ENCODE measurements at regions not wholly inside any gene's neighbourhood (a gene's known extent, or its start where the extent isn't known, plus 50 kb on each side); places are given as distances from the start of the nearest gene placed in this dataset.
"Not testable (repeated sequence)": the region's sequence is repeated elsewhere in the genome, so short reads cannot be mapped to it uniquely, and the experiment has no call there.

DNA sequence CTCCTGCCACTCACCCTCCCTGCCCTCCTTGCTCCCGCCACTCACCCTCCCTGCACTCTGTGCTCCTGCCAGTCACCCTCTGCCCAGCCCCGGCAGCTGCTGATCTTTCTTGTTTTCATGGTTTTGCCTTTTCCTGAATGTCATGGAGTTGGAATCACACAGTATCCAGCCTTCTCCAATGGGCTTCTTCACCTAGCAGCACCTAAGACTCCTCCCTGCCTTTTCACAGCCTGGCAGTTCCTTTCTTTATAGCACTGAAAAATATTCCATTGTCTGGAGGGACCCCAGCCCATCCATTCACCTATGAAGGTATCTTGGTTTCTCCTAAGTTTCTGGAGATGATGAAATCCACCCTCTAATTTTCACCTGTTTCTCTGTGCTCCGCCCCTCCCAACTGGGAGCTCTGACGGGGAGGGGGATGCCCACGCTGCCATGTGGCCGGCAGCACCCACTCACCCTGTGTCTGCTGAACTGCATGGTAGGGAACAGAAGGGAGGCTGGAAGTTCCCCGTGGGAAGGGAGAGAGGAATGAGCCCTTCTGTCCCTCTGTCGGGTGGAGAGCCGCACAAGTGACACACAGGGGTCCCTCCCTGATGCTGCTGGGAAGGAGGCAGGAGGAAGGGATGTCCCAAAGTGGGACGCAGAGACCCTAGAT, 144.9 kb upstream of the ZNF469 start:
- peak overlapping the region in 5 of 21 experiments; percentile 22 to 79 (median 58) for H3K27ac ChIP-seq

DNA sequence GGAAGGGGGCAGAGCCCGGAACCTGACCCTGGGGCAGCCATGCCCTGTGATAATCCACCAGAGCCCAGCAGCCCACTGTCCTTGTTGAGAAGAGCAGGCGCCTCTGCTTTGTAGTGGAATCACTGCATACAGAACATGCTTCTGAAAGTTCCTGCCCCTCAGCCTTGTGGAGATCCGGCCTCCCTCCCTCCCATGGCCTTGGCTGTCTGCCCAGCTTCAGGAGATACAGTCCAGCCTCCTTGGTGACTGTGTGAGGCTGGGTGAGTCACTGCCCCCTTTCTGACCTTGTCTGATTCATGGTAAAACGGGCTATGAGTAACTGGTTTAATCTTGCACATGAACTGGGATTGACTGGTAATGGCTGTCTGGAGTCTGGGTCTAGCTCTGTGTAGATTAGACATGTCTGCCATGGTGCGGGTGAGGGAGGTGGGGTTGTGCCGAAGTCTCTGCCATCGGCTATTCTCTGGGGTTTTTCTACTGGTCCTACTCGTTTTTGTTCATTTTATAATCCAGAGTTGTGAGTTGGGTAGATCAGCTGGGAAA, 144.0 kb upstream of the ZNF469 start:
- peak overlapping the region in 6 of 21 experiments; percentile 22 to 79 (median 59) for H3K27ac ChIP-seq
- H3K4me3 ChIP-seq: not testable (repeated sequence)

More for the DNA sequence above, 144.9 kb upstream of the ZNF469 start:
- H3K4me3 ChIP-seq: not testable (repeated sequence)

DNA sequence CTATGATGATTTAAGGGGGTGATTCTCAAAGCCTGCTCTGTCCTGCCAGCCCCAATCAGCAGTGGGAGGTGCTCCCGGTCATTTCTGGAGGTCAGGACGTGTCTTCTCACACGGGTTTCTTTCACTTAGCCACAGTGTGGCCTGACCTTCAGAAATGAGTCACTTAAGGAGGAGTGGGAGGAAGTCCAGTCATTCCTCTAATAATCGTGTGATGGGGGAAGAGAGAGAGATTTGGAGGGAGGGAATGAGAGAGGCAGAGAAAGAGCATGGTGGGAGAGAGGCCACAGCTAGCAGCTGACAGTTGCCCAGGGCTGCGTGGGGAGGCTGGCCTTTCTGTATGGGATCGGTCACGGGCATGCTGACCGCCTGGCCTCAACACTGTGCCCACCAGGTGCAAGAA, 142.6 kb upstream of the ZNF469 start:
- not testable (repeated sequence) for H3K4me3 ChIP-seq, H3K27ac ChIP-seq

DNA sequence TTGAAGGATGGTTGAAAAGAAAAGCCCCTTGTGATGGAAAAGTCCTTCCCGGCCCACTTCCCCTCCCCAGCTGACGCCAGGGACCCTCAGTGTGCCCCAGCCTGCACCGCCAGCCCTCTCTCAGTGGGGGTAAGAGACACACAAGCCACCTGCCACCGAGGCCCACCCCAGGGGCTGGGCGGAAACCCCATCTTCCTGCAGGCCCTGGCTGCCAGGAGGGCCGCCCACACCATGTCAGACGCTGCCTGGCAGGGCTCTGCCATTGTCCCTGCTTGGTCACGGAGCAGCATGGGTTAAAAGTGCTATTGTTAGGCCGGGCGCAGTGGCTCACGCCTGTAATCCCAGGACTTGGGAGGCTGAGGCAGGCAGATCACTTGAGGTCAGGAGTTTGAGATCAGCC, 142.0 kb upstream of the ZNF469 start:
- H3K4me3 ChIP-seq: not testable (repeated sequence)
- peak overlapping the region in 1 of 21 experiments; percentile 22 for H3K27ac ChIP-seq

DNA sequence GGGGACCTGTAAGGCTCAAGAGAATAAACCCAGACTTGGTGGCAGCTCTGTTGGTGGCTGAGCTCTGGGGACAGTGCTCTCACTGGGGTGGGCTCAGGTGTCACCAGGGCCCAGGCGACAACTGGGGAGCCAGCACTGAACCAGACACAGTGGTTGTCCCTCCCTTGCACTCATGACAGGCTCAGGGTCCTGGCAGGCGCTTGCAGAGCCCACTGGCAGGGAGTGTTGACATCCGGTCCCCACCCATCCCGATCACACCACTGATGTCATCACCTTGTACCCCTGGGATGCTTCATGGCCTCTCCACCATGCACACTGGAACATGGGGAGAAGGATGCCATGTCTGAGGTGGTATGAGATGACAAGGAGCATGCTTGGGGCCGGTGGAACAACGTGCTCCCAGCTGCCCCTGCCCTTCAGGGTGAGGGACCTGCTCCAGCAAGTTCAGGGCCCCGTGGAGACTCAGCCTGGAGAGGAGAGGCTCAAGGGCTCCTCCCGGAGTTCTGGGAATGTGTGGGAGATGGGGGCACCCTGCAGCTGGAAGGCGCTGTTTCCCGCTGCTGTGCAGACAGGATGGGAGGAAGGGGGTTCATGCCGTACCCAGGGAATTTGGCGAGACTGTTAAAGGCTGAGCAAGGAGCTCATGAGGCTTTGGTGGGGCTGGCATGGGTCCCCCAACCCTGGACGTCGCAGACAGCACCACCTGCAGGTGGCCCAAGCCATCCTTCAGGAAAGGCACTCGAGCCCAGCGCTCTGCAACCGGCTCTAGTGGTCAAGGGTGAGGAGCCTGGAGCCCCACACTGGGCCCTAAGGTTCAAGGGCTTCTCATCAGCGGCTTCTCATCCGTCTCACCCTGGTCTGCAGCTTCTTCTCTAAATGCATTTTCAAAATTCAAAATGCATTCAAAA, 141.1 kb upstream of the ZNF469 start:
- peak overlapping the region in 7 of 21 experiments; percentile 10 to 64 (median 53) for H3K27ac ChIP-seq
- not testable (repeated sequence) for H3K4me3 ChIP-seq

DNA sequence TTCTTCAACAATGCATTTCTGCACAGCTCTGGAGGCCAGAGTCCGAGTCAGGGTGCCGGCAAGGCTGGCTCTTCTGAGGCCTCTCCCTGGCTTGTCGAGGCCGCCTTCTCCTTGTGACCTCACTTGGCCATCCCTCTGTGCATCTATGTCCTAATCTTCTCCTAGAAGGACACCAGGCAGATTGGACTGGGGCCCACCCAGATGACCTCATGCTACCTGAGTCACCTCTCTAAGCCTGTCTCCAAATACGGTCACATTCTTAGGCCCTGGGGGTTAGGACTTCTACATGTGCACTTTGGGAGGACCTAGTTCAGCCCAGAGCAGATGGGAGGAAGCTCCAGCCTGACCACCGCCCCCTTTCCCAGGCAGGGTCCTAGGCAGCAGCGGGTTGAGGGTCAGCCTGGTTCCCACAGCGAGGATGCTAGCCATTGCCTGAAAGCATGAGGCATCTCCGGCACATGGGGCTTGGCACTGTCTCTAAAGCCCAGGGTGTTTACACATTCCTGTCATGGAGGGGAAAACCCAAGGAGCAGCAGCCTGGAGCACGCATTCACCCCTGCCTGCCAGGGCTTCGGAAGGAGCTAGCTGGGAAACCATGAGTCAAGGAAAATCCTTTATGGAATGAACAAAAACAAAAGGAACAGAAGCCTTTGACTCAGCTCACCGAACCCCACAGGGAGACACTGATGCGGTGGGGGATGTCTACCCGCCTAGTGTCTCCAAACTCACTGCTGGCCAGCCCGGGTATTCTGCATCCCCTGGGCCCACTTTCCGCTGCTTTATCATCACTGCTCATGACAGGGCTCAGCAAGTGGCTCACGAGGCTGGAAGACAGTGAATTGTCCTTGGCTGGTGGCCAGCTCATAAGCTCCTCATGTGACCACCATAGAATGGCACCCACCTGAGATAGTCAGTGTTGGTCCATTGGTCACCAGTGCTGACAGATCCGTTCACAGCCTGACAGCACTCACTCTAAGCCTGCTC, 140.2 kb upstream of the ZNF469 start:
- H3K27ac ChIP-seq: peak overlapping the region in 10 of 21 experiments; percentile 10 to 70 (median 52)
- H3K4me3 ChIP-seq: not testable (repeated sequence)

DNA sequence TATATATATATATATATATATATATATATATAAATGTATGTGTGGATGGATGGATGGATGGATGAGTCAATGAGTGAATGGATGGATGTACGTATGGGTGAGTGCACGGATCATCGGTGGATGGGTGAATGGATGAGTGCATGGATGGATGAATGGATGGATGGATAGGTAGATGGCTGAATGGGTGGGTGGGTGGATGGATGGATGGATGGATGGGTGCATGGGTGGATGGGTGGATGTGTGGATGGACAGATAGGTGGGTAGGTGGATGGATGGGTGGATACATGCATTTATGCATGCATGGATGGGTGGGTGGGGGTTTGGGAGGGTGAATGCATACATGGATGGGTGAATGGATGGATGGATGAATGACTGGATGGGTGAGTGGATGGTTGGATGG, 138.8 kb upstream of the ZNF469 start:
- H3K27ac ChIP-seq, H3K4me3 ChIP-seq: not testable (repeated sequence)

DNA sequence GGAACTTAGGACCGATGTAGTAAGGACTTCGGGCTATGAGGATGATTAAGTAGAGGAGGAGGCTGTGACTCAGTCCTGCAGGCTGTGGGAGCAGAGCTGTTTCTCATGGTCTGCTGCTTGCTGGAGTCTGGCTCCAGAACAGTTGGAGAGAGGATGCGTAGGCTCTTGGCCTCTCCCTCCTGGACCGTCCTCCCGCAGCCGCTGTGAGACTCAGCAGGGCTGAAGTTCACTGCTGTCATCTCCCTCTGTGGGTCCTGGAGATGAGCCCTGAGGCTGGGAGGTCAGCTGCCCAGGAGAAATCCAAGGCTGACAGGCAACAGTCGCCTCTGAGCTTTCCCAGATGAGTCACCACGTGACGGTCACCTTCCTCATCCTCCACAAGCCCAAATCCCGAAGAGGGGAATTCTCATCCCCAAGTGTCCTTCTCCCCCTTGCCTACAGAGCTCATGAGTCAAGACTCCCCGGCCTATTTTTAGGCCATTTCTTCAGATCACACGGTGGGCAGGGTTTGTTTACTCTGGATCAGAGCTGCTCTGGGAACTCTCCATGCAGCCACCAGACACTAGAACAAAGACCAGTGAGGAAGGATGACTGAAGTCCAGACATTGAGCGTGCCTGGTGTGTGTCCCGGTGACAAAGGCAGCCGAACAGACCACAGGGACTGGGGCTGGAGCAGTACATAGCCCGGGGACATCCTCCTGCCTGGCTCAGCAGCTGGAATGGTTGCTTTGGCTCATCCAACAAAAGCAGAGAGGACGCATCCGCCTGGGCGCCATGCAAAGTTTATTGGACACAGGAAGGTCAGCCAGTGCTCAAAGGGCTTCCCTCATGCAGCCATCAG, 137.3 kb upstream of the ZNF469 start:
- H3K27ac ChIP-seq: peak overlapping the region in 9 of 21 experiments; percentile 5 to 73 (median 59)
- not testable (repeated sequence) for H3K4me3 ChIP-seq

DNA sequence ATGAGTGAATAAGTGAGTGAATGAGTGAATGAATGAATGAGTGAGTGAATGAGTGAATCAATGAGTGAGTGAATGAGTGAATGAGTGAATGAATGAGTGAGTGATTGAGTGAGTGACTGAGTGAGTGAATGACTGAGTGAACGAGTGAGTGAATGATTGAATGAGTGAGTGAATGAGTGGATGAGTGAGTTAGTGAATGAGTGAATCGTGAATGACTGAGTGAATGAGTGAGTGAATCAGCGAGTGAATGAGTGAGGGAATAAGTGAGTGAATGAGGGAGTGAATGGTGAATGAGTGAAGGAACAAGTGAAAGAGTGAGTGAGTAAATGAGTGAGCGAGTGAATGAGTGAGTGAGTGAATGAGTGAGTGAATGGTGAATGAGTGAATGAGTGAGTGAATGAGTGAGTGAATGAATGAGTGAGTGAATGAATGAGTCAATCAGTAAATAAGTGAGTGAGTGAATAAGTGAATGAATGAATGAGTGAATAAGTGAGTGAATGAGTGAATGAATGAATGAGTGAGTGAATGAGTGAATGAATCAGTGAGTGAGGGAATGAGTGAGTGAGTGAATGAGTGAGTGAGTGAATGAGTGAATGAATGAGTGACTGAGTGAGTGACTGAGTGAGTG, 135.7 kb upstream of the ZNF469 start:
- not testable (repeated sequence) for H3K4me3 ChIP-seq, H3K27ac ChIP-seq

DNA sequence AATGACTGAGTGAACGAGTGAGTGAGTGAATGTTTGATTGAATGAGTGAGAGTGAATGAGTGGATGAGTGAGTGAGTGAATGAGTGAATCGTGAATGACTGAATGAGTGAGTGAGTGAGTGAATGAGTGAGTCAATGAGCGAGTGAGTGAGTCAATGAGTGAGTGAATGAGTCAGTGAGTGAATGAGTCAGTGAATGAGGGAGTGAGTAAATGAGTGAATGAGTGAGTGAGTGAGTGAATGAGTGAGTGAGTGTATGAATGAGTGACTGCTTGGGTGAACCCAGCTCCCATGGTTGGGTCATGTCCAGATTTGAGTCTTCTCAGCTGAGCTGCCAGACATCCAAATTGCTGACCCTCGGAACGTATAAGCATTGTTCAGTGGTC, 135.2 kb upstream of the ZNF469 start:
- not testable (repeated sequence) for H3K27ac ChIP-seq, H3K4me3 ChIP-seq

DNA sequence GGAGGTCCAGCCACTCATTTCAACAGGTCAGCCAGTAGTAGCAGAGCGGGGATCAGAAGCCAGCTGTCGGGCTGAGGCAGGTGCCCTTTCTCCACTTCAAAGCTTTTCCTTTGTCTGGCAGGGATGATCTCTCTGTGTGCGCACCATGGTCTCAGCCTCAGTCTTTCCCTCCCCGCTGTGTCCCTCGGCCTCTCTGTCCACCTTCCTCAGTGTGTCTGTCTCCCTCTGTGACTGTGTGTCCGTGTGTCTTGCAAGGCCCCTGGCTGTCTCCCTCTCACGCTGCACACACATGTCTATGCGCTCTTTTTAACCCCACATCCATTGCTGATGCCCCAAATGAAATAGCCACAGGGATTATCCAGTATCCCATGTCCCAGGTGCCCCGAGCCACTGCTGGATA, 134.0 kb upstream of the ZNF469 start:
- H3K4me3 ChIP-seq, H3K27ac ChIP-seq: not testable (repeated sequence)

DNA sequence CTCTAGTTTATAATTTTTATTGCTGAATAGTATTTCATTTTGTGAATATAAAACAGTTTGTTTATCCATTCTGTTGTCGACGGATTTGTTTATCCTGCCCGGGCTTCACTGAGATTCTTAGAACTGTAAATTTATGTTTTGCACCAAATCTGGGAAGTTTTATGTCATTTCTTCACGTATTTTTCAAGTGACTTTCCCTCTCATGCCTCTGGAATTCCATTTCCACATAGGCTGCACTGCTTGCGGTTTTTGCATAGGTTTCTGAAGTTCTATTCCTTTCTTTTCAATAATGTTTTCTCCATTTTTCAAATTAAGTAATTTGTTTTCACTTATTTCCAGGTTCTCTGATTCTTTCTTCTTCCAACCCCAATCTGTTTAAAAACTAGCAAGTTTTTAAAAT, 132.4 kb upstream of the ZNF469 start:
- H3K27ac ChIP-seq, H3K4me3 ChIP-seq: not testable (repeated sequence)

DNA sequence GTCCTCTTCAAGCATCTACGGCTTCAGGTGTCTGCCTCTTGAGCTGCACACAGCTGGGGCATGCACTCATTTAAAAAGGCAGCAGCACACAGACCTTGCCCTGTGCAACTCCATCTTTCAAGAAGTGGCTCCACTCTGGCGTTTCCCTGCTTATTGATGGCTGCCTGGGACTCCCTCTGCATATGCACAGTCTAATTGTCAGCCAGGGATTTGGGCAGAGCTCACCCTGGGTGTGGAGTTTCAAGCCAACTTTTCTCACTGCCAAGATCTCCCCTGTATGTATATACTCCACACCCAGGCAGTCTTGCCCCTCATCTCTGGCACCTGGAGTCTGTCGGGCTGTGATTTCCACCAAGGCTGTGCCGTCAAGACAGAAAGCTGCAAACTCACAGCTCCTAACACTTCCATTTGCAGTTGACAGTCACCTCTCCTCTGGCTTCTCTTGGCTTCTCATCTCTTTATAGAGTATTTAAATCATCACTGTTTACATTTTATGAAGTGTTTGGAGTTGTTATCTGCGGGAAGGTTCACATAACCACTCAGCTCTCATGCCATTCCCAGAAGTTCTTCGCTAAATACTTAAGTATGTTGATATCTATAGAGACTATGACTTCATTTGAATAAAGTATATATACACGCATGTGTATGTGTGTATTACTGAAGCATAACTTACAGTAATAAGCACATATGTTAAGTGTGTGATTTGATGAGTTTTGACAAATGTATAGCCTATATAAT, 130.5 kb upstream of the ZNF469 start:
- not testable (repeated sequence) for H3K27ac ChIP-seq, H3K4me3 ChIP-seq

DNA sequence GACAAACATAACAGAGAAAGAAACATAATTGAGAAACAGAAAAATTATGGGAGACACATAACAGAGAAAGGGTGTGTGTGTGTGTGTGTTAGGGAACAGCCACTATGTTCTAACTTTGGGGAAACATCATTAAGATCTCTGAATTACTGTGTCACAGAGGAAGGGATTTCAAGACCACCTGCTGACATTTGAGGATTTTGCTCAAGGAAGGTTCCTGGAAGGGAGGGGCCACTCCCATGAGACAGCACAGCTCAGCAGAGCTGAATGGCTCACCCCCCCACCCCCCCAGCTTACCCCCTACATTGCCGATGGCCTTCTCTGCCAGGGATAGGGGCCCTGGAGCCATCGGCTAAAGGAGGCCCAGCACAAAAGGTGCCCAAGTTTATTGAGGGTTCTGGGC, 124.6 kb upstream of the ZNF469 start:
- not testable (repeated sequence) for H3K4me3 ChIP-seq, H3K27ac ChIP-seq

DNA sequence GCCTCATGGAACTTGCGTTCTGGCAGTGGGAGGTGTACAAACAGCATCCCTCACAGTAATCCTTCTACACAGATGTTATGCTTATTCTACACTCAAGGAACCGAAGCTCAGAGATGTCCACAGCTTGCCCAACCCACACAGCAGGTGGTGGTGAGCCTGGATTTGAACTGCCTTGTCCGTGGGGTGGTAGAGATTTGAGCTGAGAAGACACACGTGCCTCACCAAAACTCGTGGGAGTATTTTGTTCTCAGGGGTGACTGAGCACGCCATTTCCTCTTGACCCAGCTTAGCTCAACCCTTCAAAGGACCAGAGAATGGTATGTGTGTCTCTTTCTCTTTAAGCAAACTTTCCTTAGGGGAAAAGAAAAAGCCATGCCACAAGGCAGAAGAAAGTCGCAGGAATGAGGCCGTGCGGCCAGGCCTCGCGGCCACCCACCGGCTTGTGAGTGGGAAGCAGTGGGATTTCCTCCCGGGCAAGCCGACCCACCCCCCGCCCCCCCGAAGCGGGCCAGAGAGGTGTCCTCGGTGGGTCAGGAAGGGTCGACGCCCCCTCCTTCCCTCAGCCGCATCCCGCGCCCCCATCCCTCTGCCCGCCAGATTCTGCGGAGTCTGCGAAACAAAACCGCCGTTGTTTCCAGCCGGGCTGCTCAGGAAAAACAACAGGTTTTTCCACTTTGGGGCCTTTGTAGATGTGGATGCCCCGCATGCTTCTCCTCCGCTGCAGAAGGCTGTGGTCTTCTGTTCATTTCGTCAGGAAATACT, 123.8 kb upstream of the ZNF469 start:
- H3K27ac ChIP-seq, H3K4me3 ChIP-seq: not testable (repeated sequence)

DNA sequence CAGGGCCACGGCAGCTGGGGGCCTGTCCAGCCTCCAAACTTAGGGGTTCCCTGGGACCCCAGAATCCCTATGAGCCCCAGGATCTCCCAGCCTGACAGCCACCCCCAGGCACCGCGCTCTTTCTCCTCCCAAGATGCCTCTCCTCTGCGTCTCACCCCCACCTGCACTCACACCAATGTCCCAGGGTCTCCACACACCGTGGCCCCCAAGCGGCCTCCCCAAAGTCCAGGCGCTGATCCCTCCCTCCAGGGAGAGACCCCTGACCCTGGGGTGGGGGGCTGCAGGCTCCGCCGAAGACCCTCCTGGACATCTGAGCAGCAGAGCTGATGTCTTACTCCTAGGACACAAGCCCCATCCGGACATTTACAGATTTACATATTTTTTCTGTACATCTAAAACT, 123.2 kb upstream of the ZNF469 start:
- H3K27ac ChIP-seq: not testable (repeated sequence)

DNA sequence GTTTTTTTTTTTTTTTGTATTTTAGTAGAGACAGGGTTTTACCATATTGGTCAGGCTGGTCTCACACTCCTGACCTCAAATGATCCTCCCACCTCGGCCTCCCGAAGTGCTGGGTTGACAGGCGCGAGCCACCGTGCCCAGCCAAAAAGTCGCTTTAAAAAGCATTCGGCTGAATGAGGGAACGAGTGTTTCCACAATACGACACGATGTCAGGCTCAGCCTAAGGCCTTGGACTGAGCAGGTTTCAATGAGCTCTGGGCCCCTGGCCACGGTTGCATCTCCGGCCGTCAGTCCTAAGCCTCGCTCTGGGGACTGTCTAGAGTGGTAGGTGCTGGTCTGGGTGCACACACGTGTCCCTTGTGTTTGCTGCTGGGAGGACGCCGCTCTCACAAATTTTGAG, 122.6 kb upstream of the ZNF469 start:
- H3K27ac ChIP-seq, H3K4me3 ChIP-seq: not testable (repeated sequence)

More for the DNA sequence above, 123.2 kb upstream of the ZNF469 start:
- not testable (repeated sequence) for H3K4me3 ChIP-seq
